ENCODE measurements at regions not wholly inside any gene's neighbourhood (a gene's known extent, or its start where the extent isn't known, plus 50 kb on each side); places are given as distances from the start of the nearest gene placed in this dataset.

DNA sequence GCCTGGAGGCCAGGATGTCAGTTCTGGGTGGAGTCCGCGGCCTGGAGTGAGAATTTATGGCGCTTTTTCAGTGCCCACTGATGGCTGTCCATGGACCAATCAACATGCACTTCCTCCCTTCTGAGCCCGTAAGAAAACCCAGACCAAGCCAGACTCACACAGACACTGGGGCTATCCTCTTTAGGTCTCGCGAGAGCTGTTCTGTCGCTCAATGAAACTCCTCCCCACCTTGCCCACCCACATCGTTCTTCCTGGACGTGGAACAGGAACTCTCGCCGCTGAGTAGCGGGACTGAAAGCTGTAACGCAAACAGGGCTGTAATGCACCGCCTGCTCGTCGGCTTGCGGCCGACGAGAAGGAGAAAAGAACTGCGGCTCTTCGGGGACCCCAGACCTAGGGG, 833.0 kb upstream of the CADM2 start:
- no peaks in the 10 kb centered on the region for H3K27me3 Mint-ChIP-seq
- no peak overlapping the region for H3K4me3 Mint-ChIP-seq
- H3K4me1 Mint-ChIP-seq (ENCODE audit: low read depth) = no peaks in the 10 kb centered on the region
- peaks cover 11% of the 10 kb centered on the region for H3K9me3 Mint-ChIP-seq
- H3K27ac Mint-ChIP-seq = no peak overlapping the region
- intact Hi-C loops (cut with micrococcal nuclease) = no loop called here
- H3K36me3 Mint-ChIP-seq (ENCODE audit: low read depth) = no peaks in the 10 kb centered on the region

DNA sequence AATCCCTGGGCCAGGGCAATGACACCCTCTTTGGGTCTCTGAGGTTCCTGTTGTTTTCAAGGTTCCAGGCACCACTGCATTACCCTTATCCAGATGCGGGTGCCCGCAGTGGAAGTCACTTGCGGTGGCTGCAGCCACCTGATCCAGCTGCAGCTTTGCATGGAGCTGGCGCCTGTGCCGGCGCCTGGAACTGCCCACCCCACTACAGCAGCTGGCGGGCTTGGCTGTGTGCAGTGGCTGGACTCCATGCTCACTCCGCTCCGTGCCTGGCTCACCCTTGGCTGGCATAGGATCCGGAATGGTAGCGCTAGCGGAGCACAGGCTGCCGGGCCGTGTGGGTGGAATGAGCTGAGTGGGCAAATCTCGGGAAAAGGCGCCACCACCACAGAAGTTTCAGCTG, 832.6 kb upstream of the CADM2 start:
- intact Hi-C loops (cut with micrococcal nuclease) = no loop called here
- Mint-ChIP-seq H3K27me3 (no peaks in the 10 kb centered on the region), H3K36me3 (ENCODE audit: low read depth) (no peaks in the 10 kb centered on the region), H3K9me3 (peaks cover 11% of the 10 kb centered on the region), H3K27ac (no peak overlapping the region), H3K4me3 (no peak overlapping the region), H3K4me1 (ENCODE audit: low read depth) (no peaks in the 10 kb centered on the region)

DNA sequence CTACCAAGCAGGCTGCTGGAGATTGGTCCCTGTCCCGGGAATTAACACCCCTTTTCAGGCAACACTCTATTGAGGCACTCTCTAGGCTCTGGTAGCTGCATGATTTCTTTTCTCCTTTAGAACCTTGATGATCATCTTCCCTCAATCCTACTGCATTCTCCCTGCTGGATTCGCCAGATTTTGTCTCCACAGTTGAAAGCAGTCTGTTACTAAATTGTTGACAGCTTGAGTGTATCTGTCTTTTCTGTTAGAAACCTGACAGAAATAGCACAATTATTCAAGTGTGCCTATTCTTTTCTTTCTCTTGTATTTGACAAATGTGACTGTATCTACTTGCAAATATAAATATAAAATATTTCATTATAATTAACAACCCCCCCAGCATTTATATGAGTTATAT, 830.8 kb upstream of the CADM2 start:
- no peaks in the 10 kb centered on the region for H3K27me3 Mint-ChIP-seq
- no peak overlapping the region for H3K27ac Mint-ChIP-seq

DNA sequence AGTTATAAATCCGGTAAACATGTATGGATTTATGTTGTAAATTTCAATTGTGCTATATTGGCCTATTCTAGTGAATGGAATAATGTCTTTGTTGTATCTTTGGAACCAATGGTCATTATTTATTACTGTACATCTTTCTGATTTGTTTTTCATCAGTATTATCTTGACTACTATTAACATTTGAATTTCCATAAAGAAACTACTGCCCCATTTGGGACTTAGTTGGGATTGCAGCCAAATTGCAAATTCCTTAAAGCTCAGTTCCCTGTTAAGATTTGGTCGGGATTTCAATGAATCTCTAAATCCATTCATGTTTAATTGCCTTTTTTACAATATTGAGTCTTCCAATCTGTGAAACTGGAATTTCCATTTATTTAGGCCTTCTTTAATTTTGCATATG, 822.4 kb upstream of the CADM2 start:
- intact Hi-C loops (cut with micrococcal nuclease) = no loop called here
- H3K4me1 Mint-ChIP-seq (ENCODE audit: low read depth) = no peaks in the 10 kb centered on the region
- H3K9me3 Mint-ChIP-seq = peaks cover 8% of the 10 kb centered on the region
- H3K4me3 Mint-ChIP-seq = no peak overlapping the region
- H3K36me3 Mint-ChIP-seq (ENCODE audit: low read depth) = no peaks in the 10 kb centered on the region
- H3K27ac Mint-ChIP-seq = no peak overlapping the region
- no peaks in the 10 kb centered on the region for H3K27me3 Mint-ChIP-seq

More for the DNA sequence above, 830.8 kb upstream of the CADM2 start:
- no peaks in the 10 kb centered on the region for H3K36me3 Mint-ChIP-seq (ENCODE audit: low read depth)
- no peaks in the 10 kb centered on the region for H3K4me1 Mint-ChIP-seq (ENCODE audit: low read depth)
- intact Hi-C loops (cut with micrococcal nuclease) = no loop called here
- peaks cover 18% of the 10 kb centered on the region for H3K9me3 Mint-ChIP-seq
- no peak overlapping the region for H3K4me3 Mint-ChIP-seq

DNA sequence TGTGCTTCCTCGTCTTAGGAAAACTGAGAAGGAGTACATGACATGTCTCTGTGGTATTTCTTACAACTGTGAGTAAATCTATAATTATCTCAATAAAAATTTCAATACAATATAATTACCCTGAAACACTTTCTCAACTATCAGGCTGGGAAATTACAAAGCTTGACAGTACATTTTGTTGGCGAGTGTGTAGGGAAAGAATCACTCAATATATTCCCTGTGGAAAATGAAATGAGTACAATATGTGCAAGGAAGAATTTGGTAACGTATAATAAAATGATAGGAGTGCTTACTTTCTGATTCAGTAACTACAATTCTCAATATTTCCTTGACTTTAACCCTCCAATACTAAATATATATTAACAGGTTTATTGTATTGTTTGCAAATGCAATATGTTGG, 818.2 kb upstream of the CADM2 start:
- Mint-ChIP-seq H3K36me3 (ENCODE audit: low read depth) (no peaks in the 10 kb centered on the region), H3K4me3 (no peak overlapping the region), H3K9me3 (no peaks in the 10 kb centered on the region), H3K27ac (no peak overlapping the region), H3K4me1 (ENCODE audit: low read depth) (no peaks in the 10 kb centered on the region), H3K27me3 (no peaks in the 10 kb centered on the region)
- intact Hi-C loops (cut with micrococcal nuclease) = no loop called here

DNA sequence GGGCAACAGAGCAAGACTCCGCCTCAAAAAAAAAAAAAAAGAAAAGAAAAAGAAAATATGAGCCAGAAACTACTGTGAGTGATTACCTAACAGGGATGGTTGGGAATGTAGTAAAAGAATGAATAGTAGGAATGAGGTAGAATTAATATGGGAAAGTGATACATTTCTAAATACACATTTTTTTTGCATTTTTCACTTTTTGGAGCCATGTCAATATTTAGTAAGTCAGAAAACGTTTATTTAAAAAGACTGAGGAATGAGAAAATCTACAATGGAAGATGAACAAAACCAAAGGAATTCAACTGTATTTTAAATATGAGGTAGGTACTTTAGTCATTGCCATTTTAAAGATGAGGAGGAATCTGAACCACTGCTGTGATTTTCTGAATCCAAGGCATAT, 817.2 kb upstream of the CADM2 start:
- Mint-ChIP-seq H3K4me3 (no peak overlapping the region), H3K9me3 (no peaks in the 10 kb centered on the region), H3K27ac (no peak overlapping the region), H3K36me3 (ENCODE audit: low read depth) (no peaks in the 10 kb centered on the region), H3K27me3 (no peaks in the 10 kb centered on the region), H3K4me1 (ENCODE audit: low read depth) (no peaks in the 10 kb centered on the region)
- intact Hi-C loops (cut with micrococcal nuclease) = no loop called here

DNA sequence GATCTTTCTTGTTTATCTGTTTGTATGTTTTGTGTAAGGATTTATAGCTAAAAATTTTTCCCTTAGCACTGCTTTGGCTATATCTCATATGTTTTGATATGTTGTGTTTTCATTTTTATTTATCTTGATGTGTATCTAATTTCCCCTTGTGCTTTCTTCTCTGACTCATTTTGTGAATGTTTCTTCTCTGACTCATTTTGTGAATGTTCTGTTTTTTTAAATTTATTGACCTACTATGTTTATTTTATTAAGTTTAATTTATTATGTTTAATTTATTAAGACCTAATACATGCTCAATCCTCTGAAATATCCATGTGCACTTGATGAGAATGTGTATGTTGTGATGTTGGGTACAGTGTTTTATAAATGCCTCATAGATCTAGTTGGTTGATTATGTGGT, 793.5 kb upstream of the CADM2 start:
- no peak overlapping the region for H3K27ac Mint-ChIP-seq
- H3K4me3 Mint-ChIP-seq = no peak overlapping the region
- H3K9me3 Mint-ChIP-seq = peaks cover 12% of the 10 kb centered on the region
- H3K27me3 Mint-ChIP-seq = no peaks in the 10 kb centered on the region
- H3K4me1 Mint-ChIP-seq (ENCODE audit: low read depth) = no peaks in the 10 kb centered on the region
- intact Hi-C loops (cut with micrococcal nuclease) = loop anchor here (10.0 kb wide), 1 partner anchor 79 kb away; no protein-coding TSS in a partner anchor
- no peaks in the 10 kb centered on the region for H3K36me3 Mint-ChIP-seq (ENCODE audit: low read depth)

DNA sequence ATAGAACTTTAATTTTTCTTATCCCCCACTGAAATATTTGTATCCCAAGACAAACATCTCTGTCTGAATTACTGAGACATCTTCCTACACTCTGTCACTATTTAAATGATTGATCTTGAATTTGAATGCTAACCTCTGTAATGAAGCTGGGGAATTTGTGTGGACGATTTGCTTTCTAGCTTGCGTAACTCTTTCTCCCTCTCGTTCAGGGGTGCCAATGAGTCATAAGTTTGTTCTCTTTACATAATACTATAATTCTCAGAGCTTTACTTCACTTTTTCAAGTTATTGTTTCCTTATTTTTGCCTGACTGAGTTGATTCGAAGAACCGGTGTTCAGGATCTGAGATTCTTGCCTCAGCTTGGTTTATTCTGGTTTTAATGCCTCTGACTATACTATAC, 783.3 kb upstream of the CADM2 start:
- no peaks in the 10 kb centered on the region for H3K4me1 Mint-ChIP-seq (ENCODE audit: low read depth)
- H3K9me3 Mint-ChIP-seq = peaks cover 51% of the 10 kb centered on the region

DNA sequence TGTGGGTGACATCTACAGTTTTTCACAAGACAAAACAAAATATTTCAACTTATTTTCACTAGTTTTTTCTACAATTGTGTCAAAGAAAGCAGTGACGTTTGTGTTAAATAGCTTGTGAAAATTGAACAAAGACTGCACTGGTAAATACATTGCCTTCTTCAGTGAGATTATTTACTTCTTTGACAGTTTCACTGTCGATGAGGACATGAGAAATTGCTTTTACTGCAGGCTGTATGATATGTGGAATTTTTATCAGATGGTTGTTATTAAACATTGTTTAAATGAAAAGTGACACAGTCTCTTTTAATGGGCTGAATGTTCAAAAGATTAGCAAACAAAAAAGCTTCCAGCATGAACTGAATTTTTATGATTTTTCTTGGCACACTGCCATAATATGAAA, 773.9 kb upstream of the CADM2 start:
- intact Hi-C loops (cut with micrococcal nuclease) = no loop called here

More for the DNA sequence above, 783.3 kb upstream of the CADM2 start:
- Mint-ChIP-seq H3K27ac (no peak overlapping the region), H3K36me3 (ENCODE audit: low read depth) (no peaks in the 10 kb centered on the region), H3K4me3 (no peak overlapping the region), H3K27me3 (no peaks in the 10 kb centered on the region)
- intact Hi-C loops (cut with micrococcal nuclease) = no loop called here

DNA sequence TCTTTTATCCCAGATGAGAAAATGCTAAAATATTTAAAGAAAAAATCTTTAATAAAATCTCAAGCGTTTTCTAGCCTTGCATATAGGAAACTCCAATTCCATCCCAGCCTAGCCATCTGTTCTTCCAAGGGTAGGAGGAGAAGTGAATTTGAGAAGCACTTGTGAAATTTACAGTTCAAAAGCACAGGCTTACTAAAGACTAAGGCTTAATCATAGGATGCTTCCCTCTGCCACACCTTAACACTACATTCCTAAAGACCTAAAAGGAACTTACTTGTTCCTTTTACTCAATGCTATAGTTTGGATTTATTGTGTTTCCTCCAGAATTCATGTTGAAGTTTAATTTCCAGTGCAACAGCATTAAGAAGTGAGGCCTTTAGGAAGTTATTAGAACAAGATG, 764.8 kb upstream of the CADM2 start:
- Mint-ChIP-seq H3K36me3 (ENCODE audit: low read depth) (no peaks in the 10 kb centered on the region), H3K4me1 (ENCODE audit: low read depth) (no peaks in the 10 kb centered on the region), H3K27me3 (no peaks in the 10 kb centered on the region), H3K27ac (no peak overlapping the region), H3K4me3 (no peak overlapping the region), H3K9me3 (peaks cover 25% of the 10 kb centered on the region)
- intact Hi-C loops (cut with micrococcal nuclease) = no loop called here

More for the DNA sequence above, 773.9 kb upstream of the CADM2 start:
- Mint-ChIP-seq H3K36me3 (ENCODE audit: low read depth) (no peaks in the 10 kb centered on the region), H3K27me3 (no peaks in the 10 kb centered on the region), H3K4me3 (no peak overlapping the region), H3K4me1 (ENCODE audit: low read depth) (no peaks in the 10 kb centered on the region), H3K27ac (no peak overlapping the region), H3K9me3 (no peaks in the 10 kb centered on the region)

DNA sequence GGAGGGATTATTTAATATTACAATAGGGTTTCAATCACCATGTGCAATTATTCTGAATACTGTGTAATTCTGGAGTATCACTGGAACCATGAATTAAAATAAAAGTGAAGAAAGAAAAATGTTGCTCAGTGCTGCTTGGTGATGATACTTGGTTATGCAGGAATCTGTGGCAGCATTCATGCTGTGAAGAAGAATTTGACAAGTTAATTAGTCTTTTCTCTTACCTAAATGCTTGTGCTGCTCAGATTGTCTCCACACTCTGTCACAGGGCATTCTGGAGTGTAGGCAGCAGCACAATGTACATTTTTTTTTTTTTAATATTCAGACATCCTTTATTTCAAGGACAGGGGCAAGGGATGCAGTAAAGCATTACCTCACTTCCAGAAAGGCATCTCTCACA, 749.3 kb upstream of the CADM2 start:
- H3K9me3 Mint-ChIP-seq = peaks cover 33% of the 10 kb centered on the region
- no peak overlapping the region for H3K4me3 Mint-ChIP-seq
- H3K36me3 Mint-ChIP-seq (ENCODE audit: low read depth) = no peaks in the 10 kb centered on the region
- no peaks in the 10 kb centered on the region for H3K4me1 Mint-ChIP-seq (ENCODE audit: low read depth)
- H3K27ac Mint-ChIP-seq = no peak overlapping the region
- no peaks in the 10 kb centered on the region for H3K27me3 Mint-ChIP-seq
- intact Hi-C loops (cut with micrococcal nuclease) = no loop called here

DNA sequence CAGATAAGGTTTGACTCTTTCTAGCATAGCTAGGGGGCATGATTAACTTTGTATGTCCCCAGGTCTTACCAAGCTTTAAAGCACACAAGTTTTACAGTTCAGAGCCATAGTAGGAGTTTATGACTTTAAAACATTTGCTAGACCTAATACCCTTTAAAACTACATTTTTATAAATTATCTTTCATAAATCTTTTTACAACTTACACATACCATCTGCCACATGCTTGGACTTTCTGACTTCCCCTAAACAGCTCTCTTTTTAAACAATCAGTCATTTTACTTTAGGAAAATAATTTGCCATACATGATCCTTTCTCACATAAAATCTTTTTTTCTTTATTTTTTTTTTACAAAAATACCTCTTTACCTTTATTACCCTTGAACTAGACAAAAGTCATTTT, 735.3 kb upstream of the CADM2 start:
- H3K36me3 Mint-ChIP-seq (ENCODE audit: low read depth) = no peaks in the 10 kb centered on the region
- intact Hi-C loops (cut with micrococcal nuclease) = no loop called here
- no peak overlapping the region for H3K27ac Mint-ChIP-seq
- H3K9me3 Mint-ChIP-seq = peaks cover 38% of the 10 kb centered on the region
- H3K4me1 Mint-ChIP-seq (ENCODE audit: low read depth) = no peaks in the 10 kb centered on the region
- H3K4me3 Mint-ChIP-seq = no peak overlapping the region
- H3K27me3 Mint-ChIP-seq = no peaks in the 10 kb centered on the region

DNA sequence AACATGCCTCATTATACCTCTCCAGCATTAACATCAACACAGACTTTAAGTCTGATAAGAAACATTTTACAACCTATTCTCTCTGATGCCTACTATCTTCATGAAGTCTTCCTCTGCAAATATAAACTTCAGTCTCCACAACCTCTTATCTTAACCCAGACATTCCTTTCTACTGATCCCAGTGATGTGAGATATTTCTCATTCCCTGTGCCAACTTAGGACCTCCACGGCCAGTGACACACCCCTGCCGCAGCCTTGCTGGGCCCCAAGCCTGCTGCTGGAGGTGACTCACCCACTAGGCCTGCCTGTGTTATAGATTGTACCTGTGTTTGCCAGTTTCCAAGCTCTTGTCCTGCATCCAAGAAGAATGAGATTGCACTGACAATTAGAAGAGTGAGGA, 734.5 kb upstream of the CADM2 start:
- intact Hi-C loops (cut with micrococcal nuclease) = no loop called here
- H3K4me3 Mint-ChIP-seq = no peak overlapping the region
- no peaks in the 10 kb centered on the region for H3K4me1 Mint-ChIP-seq (ENCODE audit: low read depth)
- H3K27ac Mint-ChIP-seq = no peak overlapping the region
- peaks cover 38% of the 10 kb centered on the region for H3K9me3 Mint-ChIP-seq
- H3K36me3 Mint-ChIP-seq (ENCODE audit: low read depth) = no peaks in the 10 kb centered on the region
- H3K27me3 Mint-ChIP-seq = no peaks in the 10 kb centered on the region

DNA sequence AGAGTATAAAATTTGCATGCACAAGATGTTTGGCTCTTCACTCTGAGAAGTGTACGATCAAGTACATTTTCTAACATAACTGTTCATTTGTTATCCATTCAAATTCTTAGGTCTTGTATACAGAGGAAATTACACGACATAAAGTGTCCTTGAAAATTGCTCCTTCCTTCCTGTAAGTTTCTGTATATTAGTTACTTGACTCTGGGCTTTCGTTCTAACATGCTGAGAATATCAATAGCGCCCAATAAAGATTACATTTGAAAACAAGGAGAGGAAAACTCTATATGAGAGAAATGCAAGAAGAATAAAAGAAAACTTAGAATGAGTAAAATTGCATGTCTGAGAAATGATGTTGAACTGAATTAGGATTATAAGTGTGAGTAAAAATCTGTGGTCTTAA, 722.5 kb upstream of the CADM2 start:
- H3K4me1 Mint-ChIP-seq (ENCODE audit: low read depth) = no peaks in the 10 kb centered on the region
- no peak overlapping the region for H3K27ac Mint-ChIP-seq
- H3K4me3 Mint-ChIP-seq = no peak overlapping the region
- intact Hi-C loops (cut with micrococcal nuclease) = no loop called here
- H3K9me3 Mint-ChIP-seq = peaks cover 23% of the 10 kb centered on the region
- H3K27me3 Mint-ChIP-seq = no peaks in the 10 kb centered on the region
- H3K36me3 Mint-ChIP-seq (ENCODE audit: low read depth) = no peaks in the 10 kb centered on the region

DNA sequence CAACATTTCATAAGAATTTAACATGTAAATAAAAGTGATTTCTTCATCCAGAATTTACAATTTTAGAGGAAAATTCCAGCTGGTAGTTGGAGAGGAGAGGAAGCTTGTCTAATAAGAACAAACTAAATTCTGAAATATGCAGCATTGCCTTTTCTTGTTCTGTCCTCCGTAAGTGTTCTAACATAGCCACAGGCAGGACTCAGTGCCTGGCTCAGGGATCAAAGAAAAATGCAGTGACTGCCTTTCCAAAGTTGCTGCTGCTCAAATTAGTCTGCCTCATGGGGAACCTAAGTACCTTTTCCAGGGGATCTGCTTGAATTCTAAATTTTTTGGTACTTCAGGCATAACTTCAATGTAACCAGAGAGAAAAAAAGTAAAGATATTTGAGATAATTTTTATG, 713.0 kb upstream of the CADM2 start:
- Mint-ChIP-seq H3K36me3 (ENCODE audit: low read depth) (no peaks in the 10 kb centered on the region), H3K4me1 (ENCODE audit: low read depth) (no peaks in the 10 kb centered on the region), H3K27ac (no peak overlapping the region), H3K4me3 (no peak overlapping the region), H3K9me3 (peaks cover 17% of the 10 kb centered on the region), H3K27me3 (no peaks in the 10 kb centered on the region)
- intact Hi-C loops (cut with micrococcal nuclease) = loop anchor here (10.0 kb wide), 1 partner anchor 81 kb away; no protein-coding TSS in a partner anchor
